WI38 (cell line): ENCODE measurements at regions not wholly inside any gene's neighbourhood (a gene's known extent, or its start where the extent isn't known, plus 50 kb on each side); places are given as distances from the start of the nearest gene placed in this dataset.

ENCODE experiments used
- H3K4me3 ChIP-seq: 2 replicates; pipeline ENCODE4 v1.5.1; 2011; ENCODE audit warnings: low read depth, mild to moderate bottlenecking, control low read depth, low read length
- CTCF ChIP-seq: IDR thresholded peaks from 2 replicates; pipeline ENCODE4 v1.5.1; 2012; ENCODE audit warnings: low read depth, mild to moderate bottlenecking, control low read depth, low read length

GRCh38 chr7:118079369-118079768, 104.6 kb upstream of the LSM8 start:
- TF ChIP-seq CTCF, result no peak
- no peak overlapping the region for H3K4me3 ChIP-seq

DNA sequence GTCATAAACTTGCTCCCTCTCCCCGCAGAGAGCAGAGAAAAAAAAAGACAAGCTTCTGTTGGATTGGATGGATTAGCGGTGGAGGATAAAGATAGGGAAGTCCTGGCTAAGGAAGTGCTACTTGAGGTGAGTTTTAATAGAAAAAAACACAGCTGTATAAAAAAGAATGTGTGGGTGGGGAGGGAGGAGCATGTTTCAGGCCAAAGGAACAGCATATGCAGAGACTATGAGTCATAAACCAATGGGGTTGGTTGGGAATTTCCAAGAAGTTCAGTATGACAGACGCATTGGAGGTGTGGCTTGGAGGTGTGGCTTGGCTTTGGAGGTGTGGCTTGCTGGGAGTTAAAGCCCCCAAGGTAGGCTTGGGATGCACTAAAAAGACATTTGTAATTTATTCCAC, 103.0 kb upstream of the LSM8 start:
- no peak for TF ChIP-seq CTCF
- H3K4me3 ChIP-seq, result no peak overlapping the region

DNA sequence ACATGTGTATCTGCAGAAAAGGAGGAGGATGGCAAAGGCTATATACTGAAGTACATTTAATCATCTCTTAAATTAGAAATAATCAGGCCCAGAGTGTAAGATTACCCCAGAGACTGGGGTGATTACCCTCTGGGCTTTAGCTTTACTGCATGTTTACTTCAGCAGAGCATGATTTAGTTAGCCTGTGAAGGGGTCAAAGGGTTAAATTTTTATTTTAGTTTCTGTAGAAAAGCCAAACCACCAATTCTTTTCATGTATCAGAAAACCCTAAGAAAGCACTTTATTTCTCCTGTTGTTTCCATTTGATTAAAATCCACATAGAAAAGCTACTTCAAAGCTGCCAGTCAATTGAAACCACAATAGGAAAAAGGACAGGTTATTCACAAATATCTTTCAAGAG, 101.5 kb upstream of the LSM8 start:
- TF ChIP-seq CTCF, result no peak
- H3K4me3 ChIP-seq, result no peak overlapping the region

DNA sequence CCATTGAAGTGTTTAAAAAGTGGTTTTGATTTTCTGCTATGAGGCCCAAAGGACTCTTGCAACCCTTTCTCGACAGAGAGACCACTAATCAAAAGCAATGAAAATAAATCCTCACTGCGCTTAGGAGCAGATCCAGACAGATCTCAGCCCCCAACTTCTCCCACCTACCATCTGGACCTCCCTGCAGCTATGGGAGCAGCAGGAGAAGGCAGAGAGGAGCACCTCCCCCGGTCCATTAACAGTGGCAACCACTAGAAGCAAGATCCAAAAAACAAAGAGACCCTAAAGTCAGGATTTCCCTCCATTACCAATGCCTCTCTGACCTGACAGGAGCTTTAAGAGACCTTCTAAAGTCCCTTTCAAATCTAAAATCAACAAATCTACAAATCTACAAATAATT, 99.0 kb upstream of the LSM8 start:
- no peak for TF ChIP-seq CTCF
- no peak overlapping the region for H3K4me3 ChIP-seq

GRCh38 chr7:118087126-118087525, 96.8 kb upstream of the LSM8 start:
- TF ChIP-seq CTCF, result no peak
- no peak overlapping the region for H3K4me3 ChIP-seq

DNA sequence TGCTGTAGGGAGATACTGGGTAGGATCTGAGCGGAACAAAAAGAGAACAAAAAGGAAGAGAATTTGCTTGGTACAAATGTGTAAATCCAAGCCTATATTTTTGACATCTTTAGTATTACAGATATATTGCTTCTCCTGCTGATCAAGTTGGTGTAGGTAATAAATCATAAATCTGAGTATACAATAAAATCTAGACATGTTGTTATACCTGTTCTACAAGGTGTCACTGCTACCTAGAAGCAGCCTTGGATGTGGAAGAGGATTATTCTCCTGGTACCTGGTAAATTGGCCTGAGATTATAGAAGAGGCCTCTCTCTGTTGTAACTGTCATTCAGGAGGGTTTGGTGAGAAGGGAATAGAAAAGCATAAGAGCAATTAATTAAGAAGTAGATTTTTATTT, 89.9 kb upstream of the LSM8 start:
- no peak overlapping the region for H3K4me3 ChIP-seq
- no peak for TF ChIP-seq CTCF

DNA sequence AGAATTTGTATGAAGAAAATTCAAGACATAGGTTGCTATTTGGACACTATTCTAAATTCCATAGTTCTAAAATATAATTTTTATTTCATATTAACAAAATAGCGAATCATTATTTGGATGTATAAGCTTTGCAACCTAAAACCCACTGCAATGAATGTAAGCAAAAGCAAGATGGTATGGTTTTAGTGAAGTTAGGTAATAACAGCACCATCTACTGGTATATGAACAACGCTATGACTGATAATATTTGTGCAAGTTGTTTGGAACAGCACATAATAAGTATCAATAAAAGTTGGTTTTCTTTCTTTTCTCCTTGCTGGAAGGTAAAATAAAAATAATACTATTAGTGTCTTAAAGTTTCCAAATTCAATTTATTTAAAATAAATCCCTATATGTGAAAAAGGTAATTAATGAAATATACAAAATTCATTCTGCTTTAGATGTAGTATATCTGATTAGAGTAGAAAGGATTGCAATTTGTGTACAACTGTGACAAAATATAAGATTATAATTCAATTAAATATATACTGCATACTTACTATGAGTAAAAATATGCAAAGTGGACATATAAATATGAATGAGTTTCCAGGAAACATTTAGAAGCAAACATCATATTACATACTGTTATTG, 79.0 kb upstream of the LSM8 start:
- H3K4me3 ChIP-seq, result no peak overlapping the region
- no peak; the same call in 1 of the 2 replicates for TF ChIP-seq CTCF
